Endothelial cell of umbilical vein (primary cell): ENCODE measurements at regions not wholly inside any gene's neighbourhood (a gene's known extent, or its start where the extent isn't known, plus 50 kb on each side); places are given as distances from the start of the nearest gene placed in this dataset.

Experiments
- BruUV-seq: library from RNA; stranded (reverse); fragments of 400-500 nt; replicated peaks from 2 replicates; lab custom pipeline; 2021; lab: Mats Ljungman, UMichigan
- CTCF ChIA-PET: fragments of 300-600, 350-600 bp; sonication (Branson Sonifier 250); formaldehyde crosslinking; loops from one replicate; lab custom pipeline; 2021; ENCODE audit warnings: antibody characterized with exemption, inconsistent platforms; lab: Charles Lee
- POLR2A ChIA-PET: fragments of 300-600, 350-600 bp; sonication (Branson Sonifier 250); formaldehyde crosslinking; loops from one replicate; lab custom pipeline; 2021; ENCODE audit warnings: antibody characterized with exemption, inconsistent platforms; lab: Charles Lee
- DNase-seq: peaks from one replicate; pipeline ENCODE4 v3.0.0-alpha.2; 2011; ENCODE audit warnings: low read depth, low spot score
- FAIRE-seq: peaks from 2 replicates; lab custom pipeline; 2011; peaks lifted over from hg19 to GRCh38; lab: Jason Lieb, UNC
- H2AFZ ChIP-seq: 2 replicates; pipeline ENCODE4 v1.6.0; 2012; ENCODE audit warnings: low read depth, low read length, control low read depth, inconsistent platforms
- H3K27ac ChIP-seq: 2 replicates; pipeline ENCODE4 v1.5.1; 2011; ENCODE audit warnings: low read depth, mild to moderate bottlenecking, control low read depth, low read length, moderate library complexity; ENCODE audit not compliant: insufficient read depth
- H3K27me3 ChIP-seq, 2 experiments: 2 replicates each; pipeline versions ENCODE4 v1.6.0 to v1.6.1; 2011; ENCODE audit warnings: low read length in 2 of 2, mixed read lengths in 1 of 2; ENCODE audit not compliant: control insufficient read depth in 2 of 2, insufficient read depth in 2 of 2
- H3K36me3 ChIP-seq, 2 experiments: 2 replicates in 1 of 2; 3 replicates in 1 of 2; pipeline ENCODE4 v1.5.1; 2011; ENCODE audit warnings: low read length in 2 of 2, mild to moderate bottlenecking in 1 of 2, moderate library complexity in 1 of 2; ENCODE audit not compliant: control insufficient read depth in 2 of 2, insufficient read depth in 2 of 2; ENCODE audit errors: extremely low read depth in 1 of 2
- H3K4me1 ChIP-seq: 3 replicates; pipeline ENCODE4 v1.5.1; 2011; ENCODE audit warnings: mild to moderate bottlenecking, low read length; ENCODE audit not compliant: control insufficient read depth, insufficient read depth; ENCODE audit errors: extremely low read depth
- H3K4me2 ChIP-seq: 2 replicates; pipeline ENCODE4 v1.6.1; 2011; ENCODE audit warnings: low read length, control low read depth, mixed read lengths; ENCODE audit not compliant: insufficient read depth
- H3K4me3 ChIP-seq, 3 experiments: fragments of 200-600 bp in 1 of 3; sonication (generic), shearing (Covaris generic) in 1 of 3; replicated peaks in 1 of 3; 2 replicates each; pipeline ENCODE4 v1.5.1; 2011 to 2016; ENCODE audit warnings: control low read depth in 3 of 3, low read length in 3 of 3, mild to moderate bottlenecking in 2 of 3, inconsistent platforms in 1 of 3, low read depth in 1 of 3, moderate library complexity in 1 of 3; ENCODE audit not compliant: insufficient read depth in 1 of 3
- H3K79me2 ChIP-seq: 2 replicates; pipeline ENCODE4 v1.6.0; 2012; ENCODE audit warnings: low read length, inconsistent platforms; ENCODE audit not compliant: control insufficient read depth, insufficient read depth
- H3K9ac ChIP-seq: replicated peaks from 2 replicates; pipeline ENCODE3; 2011; ENCODE audit warnings: low read length, control low read depth; ENCODE audit not compliant: insufficient read depth; ENCODE audit errors: extremely low read depth
- H3K9me1 ChIP-seq: replicated peaks from 3 replicates; pipeline ENCODE4 v1.6.0; 2011; ENCODE audit warnings: mild to moderate bottlenecking, low read length; ENCODE audit not compliant: control insufficient read depth, insufficient read depth; ENCODE audit errors: extremely low read depth
- H3K9me3 ChIP-seq: replicated peaks from 2 replicates; pipeline ENCODE4 v1.5.1; 2012; ENCODE audit warnings: low read length, inconsistent platforms; ENCODE audit not compliant: control insufficient read depth, insufficient read depth
- H4K20me1 ChIP-seq: replicated peaks from 2 replicates; pipeline ENCODE3; 2011; ENCODE audit warnings: mild to moderate bottlenecking, low read length; ENCODE audit not compliant: control insufficient read depth, insufficient read depth; ENCODE audit errors: extremely low read depth
- CTCF ChIP-seq, 2 donors: IDR thresholded peaks; 1 replicate in 1 of 2; 2 replicates in 1 of 2; pipeline ENCODE4 v1.5.1; 2011; ENCODE audit warnings: low read length in 2 of 2, mild to moderate bottlenecking in 2 of 2, moderate library complexity in 2 of 2, control low read depth in 1 of 2, inconsistent platforms in 1 of 2, low read depth in 1 of 2; ENCODE audit not compliant: insufficient read depth in 1 of 2; ENCODE audit errors: extremely low read depth in 1 of 2
- EZH2 ChIP-seq: IDR thresholded peaks from 2 replicates; pipeline ENCODE4 v1.6.1; 2012; ENCODE audit warnings: borderline replicate concordance, low read depth, mild to moderate bottlenecking, moderate library complexity, low read length, inconsistent platforms; ENCODE audit not compliant: severe bottlenecking
- FOS ChIP-seq: IDR thresholded peaks from 2 replicates; pipeline ENCODE4 v1.6.1; 2011; ENCODE audit warnings: mild to moderate bottlenecking, low read length, moderate library complexity, borderline replicate concordance; ENCODE audit not compliant: insufficient read depth
- GATA2 ChIP-seq: IDR thresholded peaks from 2 replicates; pipeline ENCODE4 v1.7.0; 2011; ENCODE audit warnings: low read depth, mild to moderate bottlenecking, moderate library complexity, mixed read lengths, low read length; ENCODE audit not compliant: insufficient read length, insufficient read depth
- JUN ChIP-seq: IDR thresholded peaks from 2 replicates; pipeline ENCODE4 v1.6.1; 2011; ENCODE audit warnings: borderline replicate concordance, low read depth; ENCODE audit not compliant: insufficient read length, insufficient read depth
- MAX ChIP-seq: IDR thresholded peaks from 2 replicates; pipeline ENCODE4 v1.6.1; 2011; ENCODE audit not compliant: insufficient read depth, insufficient read length
- MYC ChIP-seq: IDR thresholded peaks from one replicate; pipeline ENCODE4 v1.6.1; 2011; ENCODE audit warnings: mild to moderate bottlenecking, low read depth, low read length
- POLR2A ChIP-seq: IDR thresholded peaks from 2 replicates; pipeline ENCODE4 v1.6.1; 2012; ENCODE audit warnings: low read depth, mild to moderate bottlenecking, control low read depth, low read length
- POLR2AphosphoS5 ChIP-seq: IDR thresholded peaks from 2 replicates; pipeline ENCODE4 v1.6.1; 2012; ENCODE audit warnings: low read depth, mild to moderate bottlenecking, control low read depth, low read length, moderate library complexity; ENCODE audit not compliant: insufficient read depth
- dilution Hi-C: fragments of 300-500 bp; cut with MboI; formaldehyde crosslinking; loops from one replicate; pipeline ENCODE4 v1.15.0; 2019; ENCODE audit warnings: low sequenced_read_pairs; ENCODE audit not compliant: extremely low pct_ligation_motif_present
- intact Hi-C: fragments of 100-400 bp; cut with micrococcal nuclease; formaldehyde crosslinking; loops from one replicate; pipeline ENCODE4 v1.10.0; 2022

- H3K4me2 ChIP-seq: no peak overlapping the region
- dilution Hi-C loops (no loop called here), intact Hi-C loops (loop anchor here (5.0 kb wide), 1 partner anchor 143 kb away; the partner anchor contains the start of gene ARHGAP20)
- H3K79me2 ChIP-seq: no peaks in the 10 kb centered on the region
- no peaks in the 10 kb centered on the region for H3K9me3 ChIP-seq
- H3K27ac ChIP-seq: no peak overlapping the region
- ChIA-PET CTCF (interaction anchor here (1.3 to 1.4 kb wide), 2 partner anchors 10 to 14 kb away, joined by 4 read pairs; no protein-coding TSS in a partner anchor), POLR2A (no interaction called here)
- H3K9ac ChIP-seq: no peak overlapping the region
- peaks cover 2% of the 10 kb centered on the region for H3K4me1 ChIP-seq
- DNase-seq: no peak
- no peak overlapping the region for H3K4me3 ChIP-seq
- H2AFZ ChIP-seq: no peak overlapping the region
- no peaks in the 10 kb centered on the region for H3K36me3 ChIP-seq
- H3K9me1 ChIP-seq: no peaks in the 10 kb centered on the region
- no TSS peak for BruUV-seq
- H4K20me1 ChIP-seq: no peaks in the 10 kb centered on the region
- no peak for FAIRE-seq
- TF ChIP-seq POLR2AphosphoS5 (no peak), FOS (no peak), POLR2A (no peak), JUN (no peak), GATA2 (no peak), MAX (no peak), MYC (no peak), CTCF (IDR thresholded peaks at IDR 0.05; ENCODE audit: extremely low read depth in 1 of 2, insufficient read depth in 1 of 2, low read depth in 1 of 2, low read length in 2 of 2) (no peak), EZH2 (no peak)
- no peaks in the 10 kb centered on the region for H3K27me3 ChIP-seq
Observed at GRCh38 chr11:110855191-110855590, 143.0 kb upstream of the ARHGAP20 start.
